Ascending aorta (tissue), 2 donors: ENCODE measurements at regions not wholly inside any gene's neighbourhood (a gene's known extent, or its start where the extent isn't known, plus 50 kb on each side); places are given as distances from the start of the nearest gene placed in this dataset.

ENCODE experiments used
- DNase-seq, 2 donors: peaks; one replicate each; pipeline ENCODE4 v3.0.0-alpha.2; 2019; ENCODE audit warnings: low spot score in 2 of 2
- H3K27ac ChIP-seq, 2 donors: fragments of 200-600 bp; sonication (generic); one replicate each; pipeline ENCODE4 v1.5.1; 2016 to 2017; ENCODE audit warnings: mild to moderate bottlenecking in 1 of 2
- H3K27me3 ChIP-seq: fragments of 200-600 bp; sonication (generic); one replicate; pipeline ENCODE4 v1.5.1; 2017
- H3K36me3 ChIP-seq, 2 donors: fragments of 200-600 bp; sonication (generic); one replicate each; pipeline ENCODE4 v1.5.1; 2016
- H3K4me1 ChIP-seq, 2 donors: fragments of 200-600 bp; sonication (generic); one replicate each; pipeline ENCODE4 v1.5.1; 2016 to 2017; ENCODE audit warnings: mild to moderate bottlenecking in 1 of 2
- H3K4me3 ChIP-seq, 2 donors: fragments of 200-600 bp; sonication (generic); one replicate each; pipeline ENCODE4 v1.5.1; 2016 to 2017; ENCODE audit warnings: mild to moderate bottlenecking in 1 of 2
- H3K9me3 ChIP-seq, 2 donors: fragments of 200-600 bp; sonication (generic); one replicate each; pipeline ENCODE4 v1.5.1; 2016
- intact Hi-C: fragments of 100-400 bp; cut with DNase I; formaldehyde crosslinking; loops from one replicate; pipeline ENCODE4 v1.15.1; 2023
- TF ChIP-seq, protein P1 (sequence below), 3 experiments: fragments of 200-600 bp in 2 of 3; fragments of 450-650 bp in 1 of 3; sonication (generic) in 2 of 3; IDR thresholded peaks; one replicate each; pipeline ENCODE4 v1.5.1; 2016 to 2019; ENCODE audit warnings: antibody characterized with exemption in 3 of 3, mild to moderate bottlenecking in 1 of 3, moderate library complexity in 1 of 3

DNA sequence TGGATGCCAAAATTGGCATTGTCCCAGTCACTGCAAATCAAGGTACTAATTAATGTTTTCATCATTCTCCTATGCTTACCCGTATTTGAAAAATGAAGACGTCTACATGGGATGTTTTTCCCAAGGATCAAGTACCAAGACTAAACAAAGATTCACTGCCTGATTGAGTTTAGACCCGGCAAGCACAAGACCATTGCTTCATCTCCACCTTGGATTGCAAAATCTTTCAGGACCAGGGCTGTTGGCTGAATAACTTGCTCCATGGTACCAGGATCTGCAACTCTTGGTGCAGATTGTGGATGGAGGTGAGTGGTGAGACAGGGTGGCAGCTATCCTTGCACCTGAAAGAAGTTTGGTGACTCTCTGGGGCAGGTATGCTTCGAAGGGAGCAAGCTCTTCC, 122.5 kb upstream of the ETS2 start:
- DNase-seq = no peak
- intact Hi-C loops = no loop called here

DNA sequence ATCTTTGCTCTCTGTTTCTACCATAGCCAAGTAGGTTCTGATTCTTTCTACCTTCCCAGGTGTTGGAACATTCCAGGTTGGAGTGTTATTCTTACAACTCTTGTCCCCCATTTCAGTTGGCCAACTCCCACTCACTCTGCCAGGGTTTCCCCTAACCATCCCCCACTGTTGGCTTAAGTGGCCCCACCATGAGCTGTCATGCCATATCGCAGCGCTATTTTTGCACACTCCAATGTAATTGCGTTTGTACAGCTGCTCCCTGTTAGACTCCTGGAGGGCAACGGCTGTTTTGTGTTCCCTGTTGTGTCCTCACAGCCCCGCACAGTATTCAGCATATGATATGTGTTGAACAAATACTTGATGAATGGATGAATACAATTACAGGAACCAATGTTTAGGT, 117.7 kb upstream of the ETS2 start:
- peak in 1 of 2 donors; percentile 51 for DNase-seq
- no peak overlapping the region for H3K27ac ChIP-seq
- H3K27me3 ChIP-seq = no peaks in the 10 kb centered on the region
- no peaks in the 10 kb centered on the region for H3K4me1 ChIP-seq
- H3K9me3 ChIP-seq = no peaks in the 10 kb centered on the region
- no peak overlapping the region for H3K4me3 ChIP-seq
- intact Hi-C loops = no loop called here
- TF ChIP-seq, protein P1, sequence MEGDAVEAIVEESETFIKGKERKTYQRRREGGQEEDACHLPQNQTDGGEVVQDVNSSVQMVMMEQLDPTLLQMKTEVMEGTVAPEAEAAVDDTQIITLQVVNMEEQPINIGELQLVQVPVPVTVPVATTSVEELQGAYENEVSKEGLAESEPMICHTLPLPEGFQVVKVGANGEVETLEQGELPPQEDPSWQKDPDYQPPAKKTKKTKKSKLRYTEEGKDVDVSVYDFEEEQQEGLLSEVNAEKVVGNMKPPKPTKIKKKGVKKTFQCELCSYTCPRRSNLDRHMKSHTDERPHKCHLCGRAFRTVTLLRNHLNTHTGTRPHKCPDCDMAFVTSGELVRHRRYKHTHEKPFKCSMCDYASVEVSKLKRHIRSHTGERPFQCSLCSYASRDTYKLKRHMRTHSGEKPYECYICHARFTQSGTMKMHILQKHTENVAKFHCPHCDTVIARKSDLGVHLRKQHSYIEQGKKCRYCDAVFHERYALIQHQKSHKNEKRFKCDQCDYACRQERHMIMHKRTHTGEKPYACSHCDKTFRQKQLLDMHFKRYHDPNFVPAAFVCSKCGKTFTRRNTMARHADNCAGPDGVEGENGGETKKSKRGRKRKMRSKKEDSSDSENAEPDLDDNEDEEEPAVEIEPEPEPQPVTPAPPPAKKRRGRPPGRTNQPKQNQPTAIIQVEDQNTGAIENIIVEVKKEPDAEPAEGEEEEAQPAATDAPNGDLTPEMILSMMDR (IDR thresholded peaks at IDR 0.05) = no peak
- H3K36me3 ChIP-seq = no peaks in the 10 kb centered on the region

More for the DNA sequence above, 122.5 kb upstream of the ETS2 start:
- Histone ChIP-seq H3K4me3 (no peak overlapping the region), H3K36me3 (no peaks in the 10 kb centered on the region), H3K27me3 (no peaks in the 10 kb centered on the region), H3K4me1 (peaks cover 15 to 17% of the 10 kb centered on the region in 2 donors), H3K9me3 (no peaks in the 10 kb centered on the region), H3K27ac (no peak overlapping the region)
- TF ChIP-seq, protein P1 (IDR thresholded peaks at IDR 0.05) = no peak

DNA sequence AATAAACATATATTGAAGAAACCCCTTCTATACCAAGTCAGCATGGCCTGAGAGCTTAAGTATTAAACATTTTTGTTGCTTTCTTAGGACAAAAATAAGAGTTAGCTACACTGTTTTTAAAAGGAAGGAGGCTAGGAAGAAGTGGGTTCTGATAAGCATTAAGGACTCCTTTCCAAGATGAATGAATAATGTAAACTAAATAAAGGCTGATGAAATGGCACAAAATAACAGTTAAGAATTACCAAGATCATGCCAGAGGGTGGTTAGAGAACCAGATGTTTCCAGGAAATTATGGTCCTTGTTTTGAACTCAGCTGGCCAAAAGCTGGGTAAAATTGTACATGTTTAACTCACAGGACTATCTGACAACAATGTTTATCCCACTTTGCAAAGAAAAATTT, 114.1 kb upstream of the ETS2 start:
- no peaks in the 10 kb centered on the region for H3K4me1 ChIP-seq
- TF ChIP-seq, protein P1 (IDR thresholded peaks at IDR 0.05) = no peak
- H3K27me3 ChIP-seq = no peaks in the 10 kb centered on the region
- peak overlapping the region; percentile 10 to 55 for H3K27ac ChIP-seq
- no peaks in the 10 kb centered on the region for H3K36me3 ChIP-seq
- H3K9me3 ChIP-seq = no peaks in the 10 kb centered on the region
- H3K4me3 ChIP-seq = no peak overlapping the region
- intact Hi-C loops = no loop called here
- DNase-seq = no peak

DNA sequence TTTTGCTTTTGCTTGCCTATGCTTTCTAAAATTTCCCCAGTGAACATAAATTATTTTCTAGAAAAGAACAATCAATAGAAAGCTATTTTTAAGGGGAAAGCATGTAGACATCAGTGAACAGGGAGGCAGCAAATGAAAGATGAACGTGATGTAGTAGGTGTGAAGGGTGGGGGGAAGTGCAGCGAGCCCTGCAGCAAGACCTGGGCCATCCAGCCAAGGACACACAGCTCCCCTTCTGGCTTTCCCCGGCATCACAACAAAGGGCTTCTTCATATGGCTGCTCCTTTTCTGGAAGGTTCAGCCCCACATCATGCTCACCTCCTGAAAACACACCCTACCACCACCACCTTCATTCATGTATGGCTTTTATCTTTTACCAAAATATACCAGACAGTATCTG, 109.2 kb upstream of the ETS2 start:
- Histone ChIP-seq H3K27me3 (no peaks in the 10 kb centered on the region), H3K4me1 (no peaks in the 10 kb centered on the region), H3K36me3 (no peaks in the 10 kb centered on the region), H3K4me3 (no peak overlapping the region), H3K27ac (no peak overlapping the region), H3K9me3 (no peaks in the 10 kb centered on the region)
- intact Hi-C loops = no loop called here
- DNase-seq = peak in 1 of 2 donors; percentile 43
- TF ChIP-seq, protein P1 (IDR thresholded peaks at IDR 0.05) = no peak

DNA sequence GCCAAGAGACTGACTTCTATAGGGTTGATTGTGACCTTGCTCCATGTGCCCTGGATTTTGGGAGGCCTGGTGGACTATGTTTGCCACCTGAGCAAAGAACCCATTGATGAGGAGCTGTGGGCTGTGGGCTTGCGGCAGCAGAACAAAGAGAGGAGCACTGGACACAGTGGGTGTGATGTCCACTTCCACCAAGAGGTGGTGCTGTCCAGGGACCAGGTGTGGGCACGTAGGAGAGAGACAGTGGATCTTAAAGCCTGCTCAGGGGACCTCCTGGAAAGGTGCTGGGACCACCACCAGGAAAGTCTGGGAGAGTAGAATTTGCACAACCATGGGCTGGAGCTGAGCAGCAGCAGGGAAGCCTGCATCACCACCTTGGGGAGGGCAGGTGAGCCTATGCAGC, 106.7 kb upstream of the ETS2 start:
- TF ChIP-seq, protein P1 (IDR thresholded peaks at IDR 0.05) = peak in 1 of 3 experiments; percentile 5
- Histone ChIP-seq H3K36me3 (no peaks in the 10 kb centered on the region), H3K27me3 (no peaks in the 10 kb centered on the region), H3K4me3 (no peak overlapping the region), H3K27ac (no peak overlapping the region), H3K4me1 (peaks cover 0 to 4% of the 10 kb centered on the region in 2 donors), H3K9me3 (no peaks in the 10 kb centered on the region)
- no peak for DNase-seq
- intact Hi-C loops = no loop called here

DNA sequence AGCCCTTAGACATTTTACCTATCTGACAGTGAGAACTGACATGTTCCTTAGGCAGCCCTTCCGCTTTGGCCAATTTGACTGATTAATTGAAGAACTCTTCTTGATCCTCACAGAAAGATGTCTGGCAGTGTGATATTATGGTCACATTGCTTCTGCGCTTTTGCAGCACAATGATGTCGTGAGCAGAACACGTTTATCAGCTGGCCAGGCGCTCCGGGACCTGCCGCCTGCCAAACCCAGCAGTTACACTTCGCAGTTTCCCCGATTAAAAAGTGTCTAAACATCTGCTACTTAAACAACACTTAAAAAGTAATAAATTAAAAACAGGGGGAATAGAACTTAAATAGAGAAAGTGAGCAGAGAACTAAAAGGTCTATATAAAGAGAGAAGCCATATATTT, 103.5 kb upstream of the ETS2 start:
- Histone ChIP-seq H3K4me1 (peaks cover 0 to 4% of the 10 kb centered on the region in 2 donors), H3K27me3 (no peaks in the 10 kb centered on the region), H3K4me3 (peak overlapping the region; percentile 14 to 39), H3K36me3 (no peaks in the 10 kb centered on the region), H3K9me3 (no peaks in the 10 kb centered on the region), H3K27ac (peak overlapping the region; percentile 24 to 47)
- intact Hi-C loops = no loop called here
- TF ChIP-seq, protein P1 (IDR thresholded peaks at IDR 0.05) = no peak
- no peak for DNase-seq
